H9 (cell line): ENCODE measurements at regions not wholly inside any gene's neighbourhood (a gene's known extent, or its start where the extent isn't known, plus 50 kb on each side); places are given as distances from the start of the nearest gene placed in this dataset.

Experiments
- DNase-seq: peaks from one replicate; pipeline ENCODE4 v3.0.0-alpha.2; 2017
- H2AFZ ChIP-seq: one replicate; pipeline ENCODE4 v1.6.1; 2013; ENCODE audit warnings: mild to moderate bottlenecking, low read length, control low read depth, moderate library complexity
- H2AK5ac ChIP-seq: 2 replicates; pipeline ENCODE4 v1.6.1; 2013; ENCODE audit warnings: low read length, control low read depth, mixed read lengths; ENCODE audit not compliant: insufficient read length
- H2BK120ac ChIP-seq: one replicate; pipeline ENCODE4 v1.6.1; 2013; ENCODE audit warnings: low read depth, mild to moderate bottlenecking, low read length, control low read depth, inconsistent platforms; ENCODE audit not compliant: poor library complexity, severe bottlenecking
- H2BK12ac ChIP-seq: 2 replicates; pipeline ENCODE4 v1.6.1; 2013; ENCODE audit warnings: low read length, control low read depth, mixed read lengths, low read depth; ENCODE audit not compliant: insufficient read length
- H2BK15ac ChIP-seq: 2 replicates; pipeline ENCODE4 v1.6.1; 2013; ENCODE audit warnings: low read depth, low read length, control low read depth
- H2BK20ac ChIP-seq: one replicate; pipeline ENCODE4 v1.6.1; 2013; ENCODE audit warnings: low read depth, mild to moderate bottlenecking, low read length, control low read depth, inconsistent platforms; ENCODE audit not compliant: poor library complexity, severe bottlenecking
- H2BK5ac ChIP-seq: 2 replicates; pipeline ENCODE4 v1.6.1; 2013; ENCODE audit warnings: low read length, control low read depth, mixed read lengths; ENCODE audit not compliant: insufficient read length
- H3K14ac ChIP-seq: 2 replicates; pipeline ENCODE4 v1.6.1; 2013; ENCODE audit warnings: low read length, control low read depth; ENCODE audit not compliant: insufficient read depth
- H3K18ac ChIP-seq: 2 replicates; pipeline ENCODE4 v1.6.1; 2013; ENCODE audit warnings: low read depth, mild to moderate bottlenecking, mixed read lengths, low read length, control low read depth; ENCODE audit not compliant: insufficient read length
- H3K23ac ChIP-seq: 2 replicates; pipeline ENCODE4 v1.6.1; 2013; ENCODE audit warnings: low read length, control low read depth, mixed read lengths, low read depth; ENCODE audit not compliant: insufficient read length
- H3K23me2 ChIP-seq: 2 replicates; pipeline ENCODE4 v1.6.1; 2013; ENCODE audit warnings: low read depth, mild to moderate bottlenecking, mixed read lengths, low read length, control low read depth; ENCODE audit not compliant: insufficient read length, poor library complexity, severe bottlenecking
- H3K27ac ChIP-seq: 2 replicates; pipeline ENCODE4 v1.5.1; 2013; ENCODE audit warnings: low read length, control low read depth, mixed read lengths, low read depth; ENCODE audit not compliant: insufficient read length
- H3K27me3 ChIP-seq: 2 replicates; pipeline ENCODE4 v1.6.1; 2013; ENCODE audit warnings: low read length, control low read depth, inconsistent platforms; ENCODE audit not compliant: insufficient read depth
- H3K4ac ChIP-seq: 2 replicates; pipeline ENCODE4 v1.6.1; 2013; ENCODE audit warnings: low read depth, mild to moderate bottlenecking, control low read depth, inconsistent platforms, low read length, moderate library complexity
- H3K4me1 ChIP-seq: 2 replicates; pipeline ENCODE4 v1.6.1; 2013; ENCODE audit warnings: low read length, control low read depth, inconsistent platforms; ENCODE audit not compliant: insufficient read depth
- H3K4me2 ChIP-seq: 2 replicates; pipeline ENCODE4 v1.6.1; 2013; ENCODE audit warnings: low read length, control low read depth, mixed read lengths; ENCODE audit not compliant: insufficient read length, insufficient read depth
- H3K56ac ChIP-seq: 2 replicates; pipeline ENCODE4 v1.6.1; 2013; ENCODE audit warnings: low read depth, mild to moderate bottlenecking, mixed read lengths, low read length, control low read depth; ENCODE audit not compliant: insufficient read length
- H3K79me1 ChIP-seq: 2 replicates; pipeline ENCODE4 v1.6.1; 2013; ENCODE audit warnings: low read depth, mild to moderate bottlenecking, moderate library complexity, low read length, control low read depth, inconsistent platforms; ENCODE audit not compliant: insufficient read depth, poor library complexity, severe bottlenecking
- H3K79me2 ChIP-seq: 2 replicates; pipeline ENCODE4 v1.6.1; 2013; ENCODE audit warnings: low read length, control low read depth, inconsistent platforms; ENCODE audit not compliant: insufficient read depth
- H3K9ac ChIP-seq: 2 replicates; pipeline ENCODE4 v1.6.1; 2013; ENCODE audit warnings: low read length, control low read depth, mixed read lengths; ENCODE audit not compliant: insufficient read length; ENCODE audit errors: extremely low read depth
- H3K9me3 ChIP-seq: one replicate; pipeline ENCODE4 v1.6.1; 2013; ENCODE audit warnings: low read depth, low read length, inconsistent platforms; ENCODE audit not compliant: control insufficient read depth
- H3T11ph ChIP-seq: one replicate; pipeline ENCODE4 v1.6.1; 2013; ENCODE audit warnings: mild to moderate bottlenecking, low read length, control low read depth, inconsistent platforms
- H4K20me1 ChIP-seq: one replicate; pipeline ENCODE4 v1.6.1; 2013; ENCODE audit not compliant: control insufficient read depth, insufficient read length, insufficient read depth
- H4K5ac ChIP-seq: 2 replicates; pipeline ENCODE4 v1.6.1; 2013; ENCODE audit warnings: low read depth, mild to moderate bottlenecking, mixed read lengths, low read length, control low read depth; ENCODE audit not compliant: insufficient read length
- H4K8ac ChIP-seq: replicated peaks from 2 replicates; pipeline ENCODE4 v1.6.1; 2013; ENCODE audit warnings: low read length, control low read depth, mixed read lengths, low read depth; ENCODE audit not compliant: insufficient read length
- H4K91ac ChIP-seq: 2 replicates; pipeline ENCODE4 v1.6.1; 2013; ENCODE audit warnings: low read depth, mild to moderate bottlenecking, moderate library complexity, mixed read lengths, low read length, control low read depth; ENCODE audit not compliant: insufficient read length
- H3K27ac Mint-ChIP-seq, 3 experiments: 2 replicates in 2 of 3; 3 replicates in 1 of 3; pipeline ENCODE4 v1.8.0; 2020 to 2021; ENCODE audit warnings: mixed read lengths in 3 of 3, mild to moderate bottlenecking in 1 of 3, moderate library complexity in 1 of 3
- H3K27me3 Mint-ChIP-seq: 2 replicates; pipeline ENCODE4 v1.8.0; 2021; ENCODE audit warnings: low read depth, mild to moderate bottlenecking, moderate library complexity, mixed read lengths
- H3K36me3 Mint-ChIP-seq, 3 experiments: 2 replicates in 2 of 3; 3 replicates in 1 of 3; pipeline ENCODE4 v1.8.0; 2020 to 2021; ENCODE audit warnings: low read depth in 3 of 3, mixed read lengths in 3 of 3; ENCODE audit not compliant: insufficient read depth in 1 of 3
- H3K4me1 Mint-ChIP-seq, 2 experiments: 2 replicates each; pipeline ENCODE4 v1.8.0; 2020; ENCODE audit warnings: mixed read lengths in 2 of 2
- H3K4me3 Mint-ChIP-seq, 2 experiments: 2 replicates in 1 of 2; 3 replicates in 1 of 2; pipeline ENCODE4 v1.8.0; 2020 to 2021; ENCODE audit warnings: mild to moderate bottlenecking in 2 of 2, mixed read lengths in 2 of 2, moderate library complexity in 1 of 2
- H3K9me3 Mint-ChIP-seq, 2 experiments: 2 replicates in 1 of 2; 3 replicates in 1 of 2; pipeline ENCODE4 v1.8.0; 2020; ENCODE audit warnings: mild to moderate bottlenecking in 2 of 2, mixed read lengths in 2 of 2, moderate library complexity in 1 of 2
- WGBS: extraction: QIAGEN DNeasy Blood & Tissue Kit; methylation state at CpG from one replicate; pipeline ENCODE4 v1.1.7; 2013; ENCODE audit warnings: missing lambda C conversion rate, low lambda C conversion rate, mixed read lengths; ENCODE audit not compliant: insufficient read length; ENCODE audit errors: extremely low coverage; 5-methylcytosine and 5-hydroxymethylcytosine counted together
- TF ChIP-seq, protein P1 (sequence below): fragments of 200-600 bp; sonication (generic); conservative IDR thresholded peaks from 3 replicates; pipeline ENCODE4 v1.8.0; 2021; ENCODE audit warnings: antibody characterized with exemption, mild to moderate bottlenecking

DNA sequence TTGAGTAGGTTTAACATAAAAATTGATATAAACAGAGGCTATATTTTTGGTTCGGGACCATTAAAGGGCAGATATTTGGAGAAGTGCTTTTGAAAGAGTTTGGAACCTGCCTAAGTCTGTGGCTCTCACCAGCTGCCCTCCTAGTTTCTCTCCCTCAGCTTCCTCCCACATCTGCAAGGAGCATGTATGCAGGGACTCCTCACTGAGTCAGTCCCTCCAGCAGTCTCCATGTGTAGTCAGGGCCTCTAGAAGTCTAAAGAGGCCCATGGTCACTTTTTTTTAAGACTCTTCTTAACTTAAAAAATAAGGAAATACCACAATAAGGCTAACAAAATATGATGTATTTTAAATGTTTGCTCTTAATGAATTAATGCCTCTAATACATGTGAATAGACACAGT is 220.0 kb upstream of the TANK start:
- no peak overlapping the region for H4K5ac ChIP-seq
- no peaks in the 10 kb centered on the region for H3K27me3 ChIP-seq
- no peak overlapping the region for H3K14ac ChIP-seq
- H3K23ac ChIP-seq: no peak overlapping the region
- no peak for DNase-seq
- no peaks in the 10 kb centered on the region for H4K20me1 ChIP-seq
- no peak overlapping the region for H2BK120ac ChIP-seq
- no peak overlapping the region for H2AK5ac ChIP-seq
- H3K4me1 Mint-ChIP-seq: peaks cover 28% of the 10 kb centered on the region in 2 experiments
- H3K27ac ChIP-seq: no peak overlapping the region
- no peak overlapping the region for H2BK12ac ChIP-seq
- H3K9me3 Mint-ChIP-seq: peaks cover 2 to 5% of the 10 kb centered on the region in 2 experiments; a peak in 2 of 5 replicates
- H3K9ac ChIP-seq: no peak overlapping the region
- H3K36me3 Mint-ChIP-seq: peaks cover 0 to 4% (median 2%) of the 10 kb centered on the region in 3 experiments; a peak in 2 of 7 replicates
- WGBS: no CpG with 5 or more reads among the region's 1 CpG
- H3K9me3 ChIP-seq: no peaks in the 10 kb centered on the region
- H2AFZ ChIP-seq: no peak overlapping the region
- TF ChIP-seq, protein P1, sequence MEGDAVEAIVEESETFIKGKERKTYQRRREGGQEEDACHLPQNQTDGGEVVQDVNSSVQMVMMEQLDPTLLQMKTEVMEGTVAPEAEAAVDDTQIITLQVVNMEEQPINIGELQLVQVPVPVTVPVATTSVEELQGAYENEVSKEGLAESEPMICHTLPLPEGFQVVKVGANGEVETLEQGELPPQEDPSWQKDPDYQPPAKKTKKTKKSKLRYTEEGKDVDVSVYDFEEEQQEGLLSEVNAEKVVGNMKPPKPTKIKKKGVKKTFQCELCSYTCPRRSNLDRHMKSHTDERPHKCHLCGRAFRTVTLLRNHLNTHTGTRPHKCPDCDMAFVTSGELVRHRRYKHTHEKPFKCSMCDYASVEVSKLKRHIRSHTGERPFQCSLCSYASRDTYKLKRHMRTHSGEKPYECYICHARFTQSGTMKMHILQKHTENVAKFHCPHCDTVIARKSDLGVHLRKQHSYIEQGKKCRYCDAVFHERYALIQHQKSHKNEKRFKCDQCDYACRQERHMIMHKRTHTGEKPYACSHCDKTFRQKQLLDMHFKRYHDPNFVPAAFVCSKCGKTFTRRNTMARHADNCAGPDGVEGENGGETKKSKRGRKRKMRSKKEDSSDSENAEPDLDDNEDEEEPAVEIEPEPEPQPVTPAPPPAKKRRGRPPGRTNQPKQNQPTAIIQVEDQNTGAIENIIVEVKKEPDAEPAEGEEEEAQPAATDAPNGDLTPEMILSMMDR: no peak
- no peak overlapping the region for H3K18ac ChIP-seq
- no peak overlapping the region for H3K4ac ChIP-seq
- H3K27me3 Mint-ChIP-seq: no peaks in the 10 kb centered on the region
- no peaks in the 10 kb centered on the region for H3K23me2 ChIP-seq
- H3K56ac ChIP-seq: no peak overlapping the region
- no peak overlapping the region for H4K91ac ChIP-seq
- no peak overlapping the region for H3T11ph ChIP-seq
- H3K27ac Mint-ChIP-seq: 0 out of 7 replicates have a peak overlapping the region, but pooled peaks of 1 of the 3 experiments have one; percentile 15
- no peak overlapping the region for H4K8ac ChIP-seq
- no peaks in the 10 kb centered on the region for H3K79me2 ChIP-seq
- H3K4me3 Mint-ChIP-seq: no peak overlapping the region
- no peak overlapping the region for H3K4me2 ChIP-seq
- H3K79me1 ChIP-seq: no peaks in the 10 kb centered on the region
- H3K4me1 ChIP-seq: peaks cover 2% of the 10 kb centered on the region; the same call in 1 of the 2 replicates
- no peak overlapping the region for H2BK20ac ChIP-seq
- H2BK5ac ChIP-seq: no peak overlapping the region
- H2BK15ac ChIP-seq: no peak overlapping the region
